ENCODE measurements at regions not wholly inside any gene's neighbourhood (a gene's known extent, or its start where the extent isn't known, plus 50 kb on each side); places are given as distances from the start of the nearest gene placed in this dataset.
A peak's percentile ranks its signal among the peaks of the same experiment; 100 is the strongest.

- DNase-seq, result no peak
These were observed 227.7 kb downstream of the BCAT1 start for GRCh38 chr12:24721191-24721590.

DNA sequence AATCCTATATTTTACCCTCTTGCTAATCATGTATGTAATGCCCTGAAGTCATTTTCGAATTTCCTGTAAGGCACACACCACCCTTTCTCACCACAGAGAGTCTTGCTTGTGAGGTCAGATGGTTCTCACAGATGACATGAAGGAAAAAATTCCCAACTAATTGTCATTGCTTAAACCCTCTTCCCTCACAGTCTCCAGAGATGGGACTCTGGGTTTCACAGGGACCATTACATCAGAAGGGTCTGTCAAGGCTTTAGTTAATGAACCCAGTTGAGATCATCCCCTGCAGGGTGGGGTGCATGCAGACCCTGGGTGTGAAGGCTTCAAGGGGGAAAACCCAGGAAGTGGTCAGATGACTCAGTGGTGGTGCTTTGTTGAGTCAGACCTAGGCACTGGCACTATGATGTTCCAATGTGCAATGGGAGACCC lies 229.6 kb downstream of the BCAT1 start:
- DNase-seq, result peak; percentile 82

GRCh38 chr12:24718617-24719016 lies 230.3 kb downstream of the BCAT1 start:
- DNase-seq, result no peak

DNA sequence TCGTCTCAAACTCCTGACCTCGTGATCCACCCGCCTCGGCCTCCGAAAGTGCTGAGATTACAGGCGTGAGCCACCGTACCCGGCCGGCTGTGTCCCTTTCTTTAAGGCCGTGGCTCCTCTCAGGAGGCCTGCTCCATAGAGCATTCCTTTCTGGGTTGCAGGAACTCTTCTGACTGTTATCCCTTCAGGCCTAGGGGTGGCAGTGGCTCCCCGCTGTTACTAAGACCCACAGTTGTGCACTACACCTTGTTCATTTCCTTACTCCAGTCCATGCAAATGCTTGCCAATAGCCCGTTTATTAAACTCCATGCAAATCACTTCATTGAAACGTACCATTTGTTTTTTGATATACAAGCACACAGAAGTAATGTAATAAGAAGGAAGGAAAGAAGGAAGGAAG lies 234.7 kb downstream of the BCAT1 start:
- no peak for DNase-seq

- DNase-seq, result no peak
These were observed 237.6 kb downstream of the BCAT1 start for GRCh38 chr12:24711056-24712008.

DNA sequence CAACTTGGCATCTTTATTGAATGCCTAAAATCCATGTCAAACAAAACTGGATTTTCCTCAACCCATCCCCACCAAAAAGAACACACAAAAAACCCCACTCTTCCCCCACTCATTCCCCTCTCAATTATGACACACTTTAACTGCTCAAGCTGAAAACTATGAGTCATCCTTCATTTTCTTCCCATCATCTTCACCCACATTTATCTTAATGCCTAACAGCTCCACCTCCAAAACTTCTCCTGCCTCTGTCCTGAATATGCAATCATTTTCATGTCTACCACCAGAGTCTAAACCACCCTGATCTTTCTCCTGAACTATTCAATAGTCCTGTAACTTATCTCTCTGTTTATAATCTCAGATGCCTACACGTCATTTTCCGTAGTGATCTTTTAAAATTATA lies 239.7 kb downstream of the BCAT1 start:
- peak; percentile 49 for DNase-seq

GRCh38 chr12:24708718-24709117 lies 240.2 kb downstream of the BCAT1 start:
- no peak for DNase-seq

DNA sequence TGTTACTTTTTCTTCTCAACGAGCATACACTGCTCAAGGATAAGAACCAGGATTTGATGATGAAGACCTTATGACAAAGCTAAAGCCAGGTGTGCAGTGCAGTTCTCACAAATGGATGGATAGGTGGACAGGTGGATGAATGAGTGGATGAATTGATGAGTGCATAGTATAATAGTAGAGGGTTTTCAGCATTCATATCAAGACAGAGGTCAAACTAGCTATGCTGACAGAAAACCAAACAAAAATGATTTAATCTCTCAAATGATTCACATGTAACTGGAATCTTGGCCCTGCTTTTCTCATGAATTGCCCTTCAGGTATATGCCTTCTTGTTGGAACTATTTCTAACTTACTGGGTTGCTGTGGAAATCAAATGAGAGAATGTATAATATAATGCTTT lies 240.9 kb downstream of the BCAT1 start:
- DNase-seq, result no peak

- DNase-seq, result no peak
These were observed 241.6 kb downstream of the BCAT1 start for GRCh38 chr12:24707334-24707733.

- peak; percentile 14 for DNase-seq
These were observed 243.1 kb downstream of the BCAT1 start for GRCh38 chr12:24705741-24706358.

GRCh38 chr12:24705216-24705615 lies 243.7 kb downstream of the BCAT1 start:
- no peak for DNase-seq

GRCh38 chr12:24701343-24701742 lies 247.6 kb downstream of the BCAT1 start:
- DNase-seq, result no peak

DNA sequence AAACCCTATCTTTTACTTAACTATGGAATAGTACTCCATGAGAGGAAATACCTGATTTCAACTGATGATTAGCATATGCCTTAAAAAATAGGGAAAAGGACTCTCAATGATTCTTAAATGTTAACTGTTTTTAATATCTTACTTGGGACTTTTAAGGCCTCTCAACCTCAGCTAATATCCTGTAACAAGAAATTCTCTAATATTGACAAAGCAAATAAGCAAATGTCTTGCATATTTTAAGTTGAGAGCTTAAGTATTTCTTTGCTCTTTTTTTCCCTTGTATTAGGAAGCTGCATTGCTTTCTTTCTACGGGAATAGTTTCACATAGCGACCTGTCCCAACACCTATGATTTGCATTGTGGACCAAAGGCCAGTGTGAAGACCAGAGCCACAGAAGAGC lies 249.9 kb downstream of the BCAT1 start:
- no peak for DNase-seq

DNA sequence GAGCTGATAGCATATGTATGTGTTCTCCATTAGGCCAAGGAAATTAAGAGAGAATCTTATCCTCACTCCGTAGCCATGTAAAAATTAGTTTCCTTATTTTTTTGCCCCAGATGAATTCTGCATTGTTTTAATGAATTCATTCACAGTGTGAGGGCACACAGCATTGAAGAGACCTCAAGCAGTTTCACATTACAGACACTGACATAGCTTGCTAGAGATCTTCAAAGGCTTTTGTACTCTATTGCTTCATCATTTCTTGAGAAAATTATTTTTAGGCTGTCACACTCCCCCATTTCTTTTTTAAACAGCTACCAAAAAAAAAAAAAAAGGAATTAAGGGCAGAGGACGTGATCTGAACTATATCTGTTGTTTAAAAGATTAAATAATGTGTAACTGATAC lies 251.1 kb downstream of the BCAT1 start:
- DNase-seq, result no peak

GRCh38 chr12:24697295-24697694 lies 251.6 kb downstream of the BCAT1 start:
- no peak for DNase-seq

DNA sequence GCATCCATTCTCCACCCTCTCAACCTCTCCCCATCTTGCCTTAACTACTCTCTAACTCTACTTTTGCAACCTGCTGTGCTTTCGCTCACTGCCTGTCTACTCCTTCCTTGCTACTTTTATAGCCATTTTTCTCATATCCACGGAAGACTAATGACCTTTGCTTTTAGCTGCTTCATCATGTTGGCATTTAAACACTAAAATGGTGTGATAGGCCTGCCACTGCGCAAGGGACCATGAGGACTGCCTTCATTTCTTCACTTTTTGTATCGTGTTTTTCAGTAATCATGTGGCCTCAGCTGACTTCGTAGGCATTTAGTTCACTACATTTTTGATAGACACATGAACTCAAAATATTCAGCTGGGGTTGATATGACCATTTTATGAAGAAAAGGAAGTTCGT lies 252.1 kb downstream of the BCAT1 start:
- no peak for DNase-seq

- peak; percentile 3 for DNase-seq
These were observed 253.1 kb downstream of the BCAT1 start for GRCh38 chr12:24695657-24696329.

DNA sequence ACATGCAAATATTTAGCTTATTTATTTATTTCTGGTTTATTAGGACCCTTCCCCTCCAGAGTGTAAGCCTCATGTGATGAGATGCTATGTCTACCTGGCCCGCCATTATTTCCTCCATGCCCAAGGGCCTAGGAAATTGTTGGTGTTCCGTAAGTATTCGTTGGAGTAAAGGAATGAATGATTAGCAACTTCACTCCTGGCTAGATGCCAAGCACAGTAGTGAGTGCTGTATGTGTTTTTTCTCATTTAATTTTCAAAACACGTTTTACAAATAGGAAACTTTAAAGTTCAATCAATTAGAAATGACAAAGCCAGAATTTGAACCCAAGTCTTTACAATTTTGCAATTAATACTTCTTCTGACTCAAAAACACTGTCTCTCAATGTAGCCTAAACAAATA lies 253.8 kb downstream of the BCAT1 start:
- DNase-seq, result no peak

DNA sequence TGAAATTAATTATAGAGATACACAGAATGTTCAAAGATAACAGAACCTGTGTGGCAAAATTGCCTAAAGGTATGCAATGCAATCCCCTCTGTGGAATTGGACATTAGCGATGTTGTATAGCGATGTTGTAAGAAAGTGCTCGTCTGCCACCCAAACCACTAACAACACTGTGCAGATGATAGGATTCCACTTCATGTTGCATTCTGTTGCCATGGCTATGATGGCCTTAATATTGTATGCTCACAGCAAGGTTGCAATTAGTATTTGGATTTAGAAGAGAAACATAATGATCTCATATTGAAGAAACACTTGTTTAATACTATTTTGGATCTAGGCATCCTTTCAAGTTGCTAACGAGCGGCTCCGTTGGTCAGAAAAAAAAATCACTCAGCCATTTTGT lies 260.3 kb downstream of the BCAT1 start:
- no peak for DNase-seq

DNA sequence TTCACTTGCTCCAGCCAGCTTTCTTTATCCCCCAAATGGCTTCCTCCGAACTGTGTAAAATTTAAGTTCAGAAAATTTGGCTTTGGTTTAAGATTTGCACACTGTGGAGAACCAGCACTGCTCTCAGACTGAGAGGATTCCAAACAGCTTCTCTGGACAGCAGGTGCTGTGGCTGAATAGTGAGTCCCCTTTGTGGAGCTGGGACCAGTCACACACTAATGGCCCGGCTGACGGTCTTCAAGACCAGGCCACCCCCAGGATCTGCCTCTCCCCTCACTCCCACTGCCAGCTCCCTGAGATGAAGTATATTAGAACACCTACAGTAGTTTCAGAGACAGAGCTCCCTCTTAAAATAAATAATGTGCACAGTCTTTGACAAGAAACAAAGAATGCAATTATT lies 267.3 kb downstream of the BCAT1 start:
- DNase-seq, result no peak

- DNase-seq, result no peak
These were observed 269.8 kb downstream of the BCAT1 start for GRCh38 chr12:24679126-24679525.

- no peak for DNase-seq
These were observed 270.5 kb downstream of the BCAT1 start for GRCh38 chr12:24678436-24678835.

DNA sequence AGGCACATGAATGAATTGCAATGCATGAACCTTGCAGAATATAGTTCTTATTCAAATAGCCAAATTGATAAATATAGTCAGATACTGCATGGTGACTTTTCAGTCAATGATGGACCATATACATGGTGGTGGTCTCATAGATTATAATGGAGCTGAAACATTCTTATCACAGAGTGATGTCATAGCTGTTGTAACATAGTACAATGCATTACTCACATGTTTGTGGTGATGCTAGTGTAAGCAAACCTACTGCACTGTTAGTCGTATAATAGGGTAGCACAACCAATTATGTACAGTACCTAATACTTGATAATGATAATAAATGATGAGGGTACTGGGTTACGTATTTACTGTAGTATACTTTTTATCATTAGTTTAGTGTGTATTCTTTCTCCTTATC lies 280.3 kb downstream of the BCAT1 start:
- no peak for DNase-seq

Data from fibroblast of skin of right quadriceps (primary cell).